Smooth muscle cell (in vitro differentiated cells): ENCODE measurements at regions not wholly inside any gene's neighbourhood (a gene's known extent, or its start where the extent isn't known, plus 50 kb on each side); places are given as distances from the start of the nearest gene placed in this dataset.

Source experiments
- DNase-seq: peaks from one replicate; lab custom pipeline; 2025; ENCODE audit not compliant: unreplicated experiment; lab: John Stamatoyannopoulos, UW
- H2AFZ ChIP-seq: fragments of 200-600 bp; sonication (generic); 2 replicates; pipeline ENCODE4 v1.6.0; 2016; ENCODE audit warnings: antibody characterized with exemption, low read depth, mild to moderate bottlenecking
- H3F3A ChIP-seq: fragments of 200-600 bp; sonication (generic); 2 replicates; pipeline ENCODE4 v1.6.0; 2017; ENCODE audit warnings: antibody characterized with exemption, low read depth
- H3K27ac ChIP-seq: fragments of 200-600 bp; sonication (generic); 2 replicates; pipeline ENCODE4 v1.5.1; 2016; ENCODE audit warnings: low read depth, mild to moderate bottlenecking
- H3K27me3 ChIP-seq: fragments of 200-600 bp; sonication (generic); 2 replicates; pipeline ENCODE4 v1.6.1; 2016; ENCODE audit warnings: low read depth, mild to moderate bottlenecking
- H3K36me3 ChIP-seq: fragments of 200-600 bp; sonication (generic); 2 replicates; pipeline ENCODE4 v1.5.1; 2016; ENCODE audit warnings: low read depth
- H3K4me1 ChIP-seq: fragments of 200-600 bp; sonication (generic); 2 replicates; pipeline ENCODE4 v1.5.1; 2016; ENCODE audit warnings: low read depth
- H3K4me2 ChIP-seq: fragments of 200-600 bp; sonication (generic); 2 replicates; pipeline ENCODE4 v1.6.0; 2016; ENCODE audit warnings: mild to moderate bottlenecking
- H3K4me3 ChIP-seq: fragments of 200-600 bp; sonication (generic); 2 replicates; pipeline ENCODE4 v1.5.1; 2016; ENCODE audit warnings: mild to moderate bottlenecking
- H3K79me2 ChIP-seq: fragments of 200-600 bp; sonication (generic); 2 replicates; pipeline ENCODE4 v1.6.0; 2016; ENCODE audit warnings: low read depth, mild to moderate bottlenecking
- H3K9ac ChIP-seq: fragments of 200-600 bp; sonication (generic); 2 replicates; pipeline ENCODE4 v1.6.0; 2016; ENCODE audit warnings: low read depth
- H3K9me3 ChIP-seq: fragments of 200-600 bp; sonication (generic); replicated peaks from 2 replicates; pipeline ENCODE4 v1.5.1; 2016; ENCODE audit warnings: low read depth
- H4K20me1 ChIP-seq: fragments of 200-600 bp; sonication (generic); 2 replicates; pipeline ENCODE4 v1.6.0; 2016; ENCODE audit warnings: low read depth
- CTCF ChIP-seq: fragments of 200-600 bp; sonication (generic); IDR thresholded peaks from 2 replicates; pipeline ENCODE4 v1.5.1; 2017; ENCODE audit warnings: borderline replicate concordance, mild to moderate bottlenecking, antibody characterized with exemption; ENCODE audit not compliant: insufficient read depth, poor library complexity, severe bottlenecking
- WGBS: methylation state at CpG from one replicate; pipeline ENCODE4 v1.1.7; 2016; ENCODE audit warnings: low lambda C conversion rate; 5-methylcytosine and 5-hydroxymethylcytosine counted together

GRCh38 chr2:18926631-18927524 lies 337.5 kb upstream of the NT5C1B start:
- no peak overlapping the region for H2AFZ ChIP-seq
- peak overlapping the region; percentile 77 for H3K27ac ChIP-seq
- H3K79me2 ChIP-seq, result no peaks in the 10 kb centered on the region
- H3K4me1 ChIP-seq, result peaks cover 11% of the 10 kb centered on the region
- no peak overlapping the region for H3K9ac ChIP-seq
- H3K4me3 ChIP-seq, result no peak overlapping the region
- 93% methylated on average over 9 of the region's 9 CpGs for WGBS
- H4K20me1 ChIP-seq, result no peaks in the 10 kb centered on the region
- H3K9me3 ChIP-seq, result no peaks in the 10 kb centered on the region
- H3F3A ChIP-seq, result no peaks in the 10 kb centered on the region
- H3K4me2 ChIP-seq, result no peak overlapping the region
- H3K27me3 ChIP-seq, result no peaks in the 10 kb centered on the region
- DNase-seq, result no peak
- no peaks in the 10 kb centered on the region for H3K36me3 ChIP-seq
- TF ChIP-seq CTCF, result no peak

DNA sequence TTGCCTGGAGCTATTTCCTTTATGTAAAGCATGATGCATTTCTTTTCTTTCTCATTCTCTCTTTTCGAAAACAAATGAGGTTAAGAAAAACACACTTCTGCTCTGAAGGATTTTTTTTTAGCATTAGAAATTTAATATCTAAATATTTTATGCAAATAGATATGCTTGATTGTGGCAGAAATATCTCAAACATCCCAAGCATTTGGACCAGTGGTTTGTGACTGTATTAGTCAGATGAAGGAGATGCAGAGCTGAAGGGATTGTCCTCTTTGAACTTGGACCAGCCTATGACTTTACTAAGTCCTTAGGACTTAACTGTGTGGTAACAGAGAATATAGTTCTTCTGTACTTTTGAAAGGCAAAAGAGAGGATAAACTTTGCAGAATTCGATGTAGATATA lies 335.9 kb upstream of the NT5C1B start:
- no peaks in the 10 kb centered on the region for H3K27me3 ChIP-seq
- 53% methylated on average over 2 of the region's 2 CpGs for WGBS
- H3K27ac ChIP-seq, result peak overlapping the region; percentile 77
- DNase-seq, result no peak
- no peak overlapping the region for H2AFZ ChIP-seq
- no peaks in the 10 kb centered on the region for H4K20me1 ChIP-seq
- no peak overlapping the region for H3K9ac ChIP-seq
- H3F3A ChIP-seq, result no peaks in the 10 kb centered on the region
- H3K9me3 ChIP-seq, result no peaks in the 10 kb centered on the region
- peak overlapping the region; percentile 49 for H3K4me2 ChIP-seq
- no peaks in the 10 kb centered on the region for H3K79me2 ChIP-seq
- peaks cover 11% of the 10 kb centered on the region for H3K4me1 ChIP-seq
- no peaks in the 10 kb centered on the region for H3K36me3 ChIP-seq
- TF ChIP-seq CTCF, result no peak
- H3K4me3 ChIP-seq, result no peak overlapping the region

GRCh38 chr2:18924886-18925285 lies 335.5 kb upstream of the NT5C1B start:
- Histone ChIP-seq H3K9ac (no peak overlapping the region), H2AFZ (no peak overlapping the region), H3K36me3 (no peaks in the 10 kb centered on the region), H3K27ac (peak overlapping the region; percentile 77), H3K79me2 (no peaks in the 10 kb centered on the region), H3K4me3 (no peak overlapping the region), H3K4me2 (peak overlapping the region; percentile 49), H3K9me3 (no peaks in the 10 kb centered on the region), H3F3A (no peaks in the 10 kb centered on the region), H3K27me3 (no peaks in the 10 kb centered on the region), H3K4me1 (peaks cover 11% of the 10 kb centered on the region), H4K20me1 (no peaks in the 10 kb centered on the region)
- 29% methylated on average over 1 of the region's 1 CpG for WGBS
- TF ChIP-seq CTCF, result no peak
- DNase-seq, result no peak

DNA sequence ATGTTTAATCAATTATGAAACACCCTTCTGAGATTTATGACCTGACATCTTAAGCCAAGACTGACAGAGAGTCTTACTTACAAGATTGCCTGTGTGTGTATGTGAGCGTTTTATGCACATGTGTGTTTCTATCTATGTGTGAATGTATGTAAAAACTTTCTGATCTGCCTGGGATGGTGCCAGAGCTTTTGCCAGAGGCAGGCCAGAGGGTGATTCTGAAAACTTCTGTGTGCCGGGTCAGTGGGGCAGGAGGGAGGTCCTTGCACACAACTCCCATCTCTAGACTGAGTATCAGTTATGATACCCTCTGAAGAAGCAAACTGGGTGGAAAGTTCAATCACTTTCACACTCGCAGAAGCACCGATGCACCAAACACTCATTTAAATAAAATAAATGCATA lies 335.0 kb upstream of the NT5C1B start:
- no peaks in the 10 kb centered on the region for H3K27me3 ChIP-seq
- H3K4me1 ChIP-seq, result peaks cover 11% of the 10 kb centered on the region
- no peaks in the 10 kb centered on the region for H4K20me1 ChIP-seq
- H3K4me2 ChIP-seq, result peak overlapping the region; percentile 49
- no peak for TF ChIP-seq CTCF
- no peak overlapping the region for H3K9ac ChIP-seq
- 80% methylated on average over 4 of the region's 4 CpGs for WGBS
- DNase-seq, result no peak
- no peaks in the 10 kb centered on the region for H3K36me3 ChIP-seq
- no peak overlapping the region for H3K4me3 ChIP-seq
- no peaks in the 10 kb centered on the region for H3K79me2 ChIP-seq
- H3K27ac ChIP-seq, result peak overlapping the region; percentile 77
- no peaks in the 10 kb centered on the region for H3F3A ChIP-seq
- H2AFZ ChIP-seq, result no peak overlapping the region
- H3K9me3 ChIP-seq, result no peaks in the 10 kb centered on the region
